ENCODE measurements at regions not wholly inside any gene's neighbourhood (a gene's known extent, or its start where the extent isn't known, plus 50 kb on each side); places are given as distances from the start of the nearest gene placed in this dataset.

DNA sequence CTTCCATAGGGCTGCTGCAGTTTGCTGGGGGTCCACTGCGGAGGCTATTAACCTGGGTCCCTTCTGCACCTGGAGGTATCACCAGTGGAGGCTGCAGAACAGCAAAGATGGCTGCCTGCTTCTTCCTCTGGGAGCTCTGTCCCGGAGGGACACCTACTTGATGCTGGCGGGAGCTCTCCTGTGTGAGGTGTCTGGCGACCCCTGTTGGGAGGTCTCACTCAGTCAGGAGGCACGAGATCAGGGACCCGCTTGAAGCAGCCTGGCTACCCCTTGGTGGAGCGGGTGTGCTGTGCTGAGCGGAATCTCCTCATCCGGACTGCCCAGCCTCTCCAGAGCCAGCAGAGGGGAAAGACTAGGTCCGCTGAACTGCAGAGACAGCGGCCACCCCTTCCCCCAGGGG, 56.0 kb upstream of the CTXND1 start:
- DNase-seq (ENCODE audit: low read depth in 2 of 2) = no peak

DNA sequence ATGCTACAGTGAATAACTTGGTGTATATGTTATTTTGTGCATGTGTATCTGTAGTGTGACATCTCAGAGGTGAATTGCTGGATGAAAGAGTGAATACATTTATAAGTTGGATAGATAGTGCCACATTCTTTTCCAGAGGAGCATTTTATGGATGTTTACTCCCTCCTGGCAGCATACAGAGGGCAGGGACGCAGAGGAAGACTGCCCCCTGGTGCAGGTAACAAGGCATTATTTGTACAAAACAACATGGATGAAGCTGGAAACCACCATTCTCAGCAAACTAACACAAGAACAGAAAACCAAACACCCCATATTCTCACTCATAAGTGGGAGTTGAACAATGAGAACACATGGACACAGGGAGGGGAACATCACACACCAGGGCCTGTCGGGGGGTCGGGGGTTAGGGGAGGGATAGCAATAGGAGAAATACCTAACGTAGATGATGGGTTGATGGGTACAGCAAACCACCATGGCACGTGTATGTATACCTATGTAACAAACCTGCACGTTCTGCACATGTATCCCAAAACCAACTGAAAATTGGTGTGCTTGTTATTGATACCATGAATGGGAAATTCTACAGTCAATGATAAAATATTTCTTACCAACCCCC, 57.9 kb upstream of the CTXND1 start:
- no peak for DNase-seq (ENCODE audit: low read depth in 2 of 2)

DNA sequence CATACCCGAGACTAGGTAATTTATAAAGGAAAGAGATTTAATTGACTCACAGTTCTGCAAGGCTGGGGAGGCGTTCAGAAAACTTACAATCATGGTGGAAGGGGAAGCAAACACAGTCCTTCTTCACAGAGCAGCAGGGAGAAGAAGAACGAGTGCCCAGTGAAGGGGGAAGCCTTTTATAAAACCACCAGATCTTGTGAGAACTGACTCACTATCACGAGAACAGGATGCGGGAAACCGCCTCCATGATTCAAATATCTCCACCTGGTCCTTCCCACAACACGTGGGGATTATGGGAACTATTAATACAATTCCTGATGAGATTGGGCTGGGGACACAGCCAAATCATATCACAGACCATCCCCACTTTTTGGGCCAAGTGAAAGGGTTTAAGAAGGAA, 58.8 kb upstream of the CTXND1 start:
- DNase-seq (ENCODE audit: low read depth in 2 of 2) = no peak

DNA sequence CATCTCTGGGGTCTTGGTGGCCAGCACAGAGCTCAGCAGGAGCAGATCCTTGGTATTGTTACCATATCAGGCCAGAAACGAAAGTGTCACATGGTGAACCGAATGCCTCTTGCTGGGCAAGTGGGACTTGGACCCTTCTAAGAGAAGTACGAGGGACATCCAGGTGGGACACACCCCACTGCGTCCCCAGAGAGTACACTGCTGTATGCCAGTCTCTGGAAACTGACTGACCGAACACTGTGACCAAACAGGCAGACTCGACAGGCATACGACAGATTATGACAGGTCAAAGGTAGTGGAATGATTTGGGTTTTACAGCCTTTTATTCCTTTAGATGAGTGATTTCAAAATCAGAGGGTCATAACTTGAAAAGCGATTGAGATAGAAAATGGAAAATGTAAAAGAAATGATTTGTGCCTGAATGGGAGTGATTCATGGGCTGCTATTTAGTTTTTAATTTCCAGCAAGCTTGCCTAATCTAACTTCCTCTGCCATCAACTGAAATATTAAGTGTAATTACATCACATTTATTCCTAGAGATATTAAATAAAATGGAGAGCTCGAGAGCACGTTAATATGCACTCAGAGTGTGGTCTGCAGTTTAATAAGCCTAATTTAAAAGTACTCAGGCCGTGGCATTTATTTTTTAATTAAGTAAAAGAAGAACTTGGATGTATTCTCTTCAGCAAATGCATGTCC, 63.4 kb upstream of the CTXND1 start:
- no peak for DNase-seq (ENCODE audit: low read depth in 2 of 2)

DNA sequence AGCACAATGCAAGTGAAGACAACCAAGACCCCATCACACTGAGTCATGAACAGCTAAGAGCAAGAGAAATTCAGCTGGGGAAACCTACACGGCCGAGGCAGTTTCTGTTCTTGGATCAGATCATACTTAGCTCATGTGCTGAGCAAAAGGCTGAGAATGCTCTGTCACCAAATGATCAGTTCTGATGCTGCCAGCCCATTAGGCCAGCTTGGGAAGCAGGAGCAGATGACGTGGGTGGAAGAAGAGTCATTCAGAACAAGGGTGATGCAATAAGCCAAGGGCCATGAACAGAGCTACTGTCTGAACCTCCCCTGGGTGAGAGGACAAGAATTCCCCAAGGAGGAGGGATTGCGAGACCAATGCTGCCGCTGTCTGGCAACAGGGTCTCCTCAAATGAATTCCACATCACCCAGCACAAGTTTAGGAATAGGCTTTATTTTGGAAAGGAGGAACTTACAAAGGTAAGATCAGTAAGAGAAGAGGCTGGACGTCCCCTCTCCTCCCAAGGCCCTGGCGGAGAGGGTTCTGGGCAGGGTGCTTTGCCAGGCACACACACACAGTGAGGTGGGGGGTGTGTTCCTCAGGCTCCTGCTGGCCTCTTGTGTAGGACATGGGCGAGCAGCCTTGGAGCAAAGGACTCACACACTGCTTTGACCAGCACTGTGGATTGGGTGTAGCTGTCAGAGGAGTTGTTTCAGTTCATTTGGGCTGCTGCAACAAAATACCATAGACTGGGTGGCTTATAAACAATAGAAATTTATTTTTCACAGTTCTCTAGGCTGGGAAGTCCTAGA, 65.6 kb upstream of the CTXND1 start:
- DNase-seq (ENCODE audit: low read depth in 2 of 2) = peak; percentile 65 to 68

DNA sequence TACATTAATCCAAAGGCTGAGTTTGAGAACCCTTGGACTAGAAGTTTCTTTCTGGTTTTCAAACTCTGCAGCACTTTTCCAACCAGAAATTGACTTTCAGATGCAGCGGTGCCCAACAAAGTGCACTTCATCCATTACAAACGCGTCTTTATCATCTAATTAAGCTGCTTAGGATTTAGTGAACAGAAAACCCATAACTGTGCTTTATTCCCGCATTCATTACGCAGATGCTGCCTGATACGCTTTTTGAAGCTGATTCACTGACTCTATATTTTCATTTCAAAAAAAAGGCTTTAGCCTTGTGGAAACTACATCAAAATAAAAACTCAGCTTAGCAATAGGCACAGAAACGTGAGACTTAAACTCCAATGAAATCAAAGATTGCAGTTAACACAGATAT, 69.8 kb upstream of the CTXND1 start:
- no peak for DNase-seq (ENCODE audit: low read depth in 2 of 2)

DNA sequence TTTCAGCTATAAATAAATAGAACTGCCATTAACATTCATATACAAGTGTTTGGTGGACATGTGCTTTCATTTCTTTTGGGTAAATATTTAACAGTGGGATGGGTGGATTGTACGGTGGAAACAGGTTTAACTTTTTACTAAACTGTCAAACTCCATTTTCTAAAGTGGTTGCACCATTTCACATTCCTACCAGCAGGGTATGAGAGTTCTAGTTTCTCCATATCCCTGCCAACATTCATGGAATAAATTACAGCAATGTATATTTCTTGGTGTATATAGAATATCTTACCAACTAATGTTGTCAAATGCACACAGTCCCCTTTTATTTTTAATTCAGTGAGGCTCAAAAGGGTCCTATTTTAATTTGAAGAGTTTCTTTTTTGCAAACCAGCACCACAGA, 71.3 kb upstream of the CTXND1 start:
- no peak for DNase-seq (ENCODE audit: low read depth in 2 of 2)

DNA sequence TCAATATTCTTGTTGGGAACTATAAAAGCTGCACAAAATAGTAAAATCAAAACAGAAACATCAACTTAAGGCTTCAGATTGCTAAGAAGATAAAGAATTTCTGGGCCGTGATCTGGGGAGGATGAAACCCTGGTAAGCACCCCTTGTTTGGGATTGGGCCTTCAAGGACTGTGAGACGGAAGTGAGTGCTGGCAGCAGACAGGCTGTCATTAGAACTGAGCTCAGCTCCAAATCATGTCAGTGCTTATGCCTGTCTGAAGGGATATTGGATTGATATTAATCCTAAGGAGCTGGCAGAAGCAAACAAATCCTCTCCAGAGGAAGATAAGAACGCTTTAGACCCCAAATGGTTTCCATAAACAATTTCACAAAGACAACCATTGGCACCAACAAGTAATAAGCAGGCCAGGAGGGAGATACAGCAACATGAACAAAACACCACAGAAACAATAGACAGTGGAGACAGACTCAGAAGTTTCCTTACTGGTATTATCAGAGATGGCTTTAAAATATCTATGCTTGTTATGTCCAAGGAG, 72.6 kb upstream of the CTXND1 start:
- no peak for DNase-seq (ENCODE audit: low read depth in 2 of 2)

DNA sequence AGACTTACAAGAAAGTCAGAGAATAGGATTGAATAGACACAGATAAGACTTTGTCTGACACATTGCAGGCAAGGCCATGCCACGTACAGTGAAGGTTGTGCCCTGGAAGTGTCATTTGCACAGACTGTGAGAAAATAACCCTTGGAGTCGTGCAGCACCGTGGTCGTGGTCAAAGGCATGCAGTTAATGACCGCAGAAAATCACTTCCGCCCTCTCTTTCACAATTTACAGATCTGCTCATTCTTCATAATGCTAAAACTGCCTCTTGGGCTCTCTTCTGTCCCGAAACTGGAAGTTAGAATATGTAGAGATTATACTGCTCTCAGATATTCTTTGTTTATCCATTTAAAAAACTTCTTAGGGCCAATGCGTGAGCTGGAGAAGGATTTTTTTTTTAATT, 73.2 kb upstream of the CTXND1 start:
- no peak for DNase-seq (ENCODE audit: low read depth in 2 of 2)

DNA sequence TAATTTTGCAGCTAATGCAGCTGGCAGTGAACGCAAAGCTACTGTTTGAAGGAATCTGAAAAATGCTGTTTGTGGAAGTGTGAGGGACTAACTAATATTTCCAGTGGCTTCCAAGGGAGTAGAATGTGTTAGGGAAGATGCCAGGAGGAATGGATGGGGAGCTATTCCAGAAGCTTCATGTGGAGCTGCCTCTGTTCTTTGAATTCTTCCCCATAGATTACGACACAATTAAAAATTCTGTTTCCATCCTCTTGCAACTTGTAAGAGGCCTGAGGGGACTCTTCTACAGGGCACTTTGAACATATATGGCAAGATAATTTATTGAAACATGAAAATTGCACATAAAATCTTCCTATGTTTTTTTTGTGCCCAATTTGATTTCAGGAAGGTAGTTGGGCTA, 74.3 kb upstream of the CTXND1 start:
- no peak for DNase-seq (ENCODE audit: low read depth in 2 of 2)

DNA sequence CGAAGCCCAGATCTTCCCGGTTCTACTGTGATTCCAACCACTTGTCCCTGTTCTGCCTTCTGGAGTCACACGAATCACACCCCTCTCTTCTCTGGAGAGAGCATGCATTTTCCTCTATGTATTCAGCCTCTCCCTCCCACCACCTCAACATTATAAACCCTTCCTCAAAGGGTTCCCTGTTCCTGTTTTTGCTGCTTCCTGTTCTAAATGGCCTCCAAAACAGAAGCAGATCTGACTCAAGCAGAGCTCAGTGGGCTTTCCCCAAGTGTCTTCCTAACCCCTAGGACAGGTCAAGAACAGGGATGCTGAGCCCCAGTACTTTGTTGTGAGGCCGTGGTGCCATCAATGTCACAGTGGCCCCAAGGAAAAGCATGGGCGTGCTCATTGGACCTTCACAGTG, 75.7 kb upstream of the ARNT2 start:
- no peak for DNase-seq (ENCODE audit: low read depth in 2 of 2)

DNA sequence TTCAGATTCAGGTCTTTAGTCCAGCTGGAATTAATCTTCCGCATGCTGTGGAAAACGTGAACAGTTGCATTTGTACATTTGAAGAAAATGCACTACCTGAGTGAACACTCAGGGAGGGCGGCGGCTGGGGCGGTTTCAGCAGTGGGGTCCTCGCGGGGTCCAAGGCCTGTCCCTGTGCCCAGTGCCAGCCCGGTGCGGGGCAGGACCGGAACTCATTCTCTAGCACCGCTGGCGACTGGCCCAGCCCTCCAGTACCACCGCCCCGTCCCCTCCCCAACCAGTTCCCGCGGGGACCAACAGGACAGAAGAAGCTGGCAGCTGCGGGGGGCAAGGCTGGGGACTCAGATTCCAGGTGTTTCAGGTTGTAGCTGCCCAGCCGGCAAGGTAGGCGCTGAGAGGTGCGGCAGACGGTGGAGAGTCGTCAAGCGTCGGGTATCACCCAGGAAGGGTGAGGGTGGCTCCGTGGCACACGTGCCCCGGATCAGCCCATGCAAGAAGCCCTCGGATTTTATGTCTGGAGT, 72.2 kb upstream of the ARNT2 start:
- no peak for DNase-seq (ENCODE audit: low read depth in 2 of 2)

DNA sequence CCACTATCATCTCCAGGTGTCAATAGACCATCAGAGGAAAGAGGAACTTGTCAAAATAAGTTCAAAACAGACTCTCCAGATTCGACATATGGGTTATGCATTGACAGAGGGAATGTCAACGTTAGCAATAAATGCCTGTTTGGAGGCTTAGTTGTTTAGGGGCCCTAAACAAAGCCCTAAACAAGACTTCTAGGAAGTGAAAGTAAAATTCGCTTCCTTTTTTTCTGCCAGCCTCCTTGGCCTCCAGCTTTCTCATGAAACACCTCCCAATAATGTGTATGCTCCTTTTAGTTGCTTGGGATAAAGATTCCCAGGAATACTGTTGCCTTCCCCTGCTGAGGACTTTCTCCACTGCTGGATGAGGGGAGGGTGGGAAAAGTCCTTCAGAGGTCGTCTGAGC, 70.9 kb upstream of the ARNT2 start:
- DNase-seq (ENCODE audit: low read depth in 2 of 2) = no peak

DNA sequence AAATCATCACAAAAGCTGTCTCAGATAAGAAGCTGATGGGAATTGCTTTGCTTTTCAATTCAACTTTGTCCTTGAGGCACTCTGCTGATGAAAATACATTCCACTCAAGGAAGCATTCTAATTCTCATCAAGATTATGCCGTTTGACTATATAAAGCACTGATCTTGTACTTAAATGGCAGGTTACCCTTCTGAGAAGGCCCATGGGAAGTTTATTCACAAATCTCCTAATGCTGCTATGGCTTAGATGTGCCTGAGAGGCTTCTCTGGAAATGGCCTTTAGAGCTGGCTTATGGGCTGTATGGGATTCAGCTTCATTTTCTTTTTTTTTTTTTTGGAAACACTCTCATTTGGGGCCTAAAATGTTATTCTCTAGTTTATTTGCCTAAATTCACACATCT, 69.7 kb upstream of the ARNT2 start:
- DNase-seq (ENCODE audit: low read depth in 2 of 2) = no peak

DNA sequence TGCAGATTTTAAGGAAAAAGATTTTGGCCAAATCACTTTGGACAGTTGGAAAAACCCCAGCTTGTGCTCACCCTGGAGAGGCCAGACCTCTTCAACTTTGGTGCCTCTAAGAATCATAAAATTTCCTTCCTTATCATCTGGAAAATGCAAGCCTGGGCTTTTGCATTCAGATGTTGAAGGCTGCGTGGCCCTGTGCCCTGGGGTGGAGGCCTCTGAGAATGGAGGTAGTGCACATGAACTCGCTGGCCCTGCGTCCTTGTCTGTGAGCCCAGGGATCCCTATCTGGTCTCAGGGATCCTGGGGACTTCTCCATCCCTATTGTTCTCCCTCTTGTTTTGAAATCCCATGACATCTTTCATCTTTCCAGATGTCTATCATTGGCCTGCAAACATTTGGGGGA, 64.6 kb upstream of the ARNT2 start:
- no peak for DNase-seq (ENCODE audit: low read depth in 2 of 2)

DNA sequence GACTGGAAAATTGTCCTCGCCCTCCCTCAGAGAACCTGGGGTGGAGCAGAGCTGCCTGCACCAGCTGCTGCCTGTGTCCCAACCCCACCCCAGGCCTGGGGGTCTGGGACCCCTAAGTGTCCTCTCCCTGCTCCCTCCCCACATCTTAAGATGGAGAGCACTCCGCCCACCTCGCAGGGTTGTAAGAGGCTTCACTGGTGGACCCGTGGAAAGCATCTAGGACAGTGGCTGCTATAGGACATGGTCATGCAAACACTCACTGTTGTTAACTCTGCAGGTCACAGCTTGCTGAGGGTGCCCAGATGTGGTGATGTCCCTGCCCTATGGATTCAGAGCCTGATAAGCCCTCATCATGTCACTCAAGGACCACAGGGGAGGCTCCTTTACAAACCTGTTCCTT, 62.0 kb upstream of the ARNT2 start:
- no peak for DNase-seq (ENCODE audit: low read depth in 2 of 2)

DNA sequence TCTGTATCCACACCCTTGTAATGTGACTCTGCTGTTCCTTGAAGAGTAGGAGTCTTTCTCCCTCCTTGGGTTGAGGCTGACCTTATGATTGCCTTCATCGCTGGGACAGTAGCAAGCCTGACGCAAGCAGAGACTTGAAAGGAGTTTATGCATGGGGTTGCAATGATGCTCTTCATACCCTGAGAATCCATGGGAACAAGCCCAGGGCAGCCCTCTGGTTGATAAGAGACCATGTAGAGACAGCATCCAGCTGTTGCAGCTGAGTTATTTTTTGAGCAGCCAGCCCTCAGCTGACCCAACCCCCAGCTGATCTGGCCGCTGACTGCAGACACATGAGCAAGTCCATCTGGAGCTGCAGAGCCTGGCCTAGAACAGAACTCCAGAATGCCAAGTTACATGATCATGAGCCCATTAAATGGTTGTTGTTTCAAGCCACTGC, 60.6 kb upstream of the ARNT2 start:
- no peak for DNase-seq (ENCODE audit: low read depth in 2 of 2)

DNA sequence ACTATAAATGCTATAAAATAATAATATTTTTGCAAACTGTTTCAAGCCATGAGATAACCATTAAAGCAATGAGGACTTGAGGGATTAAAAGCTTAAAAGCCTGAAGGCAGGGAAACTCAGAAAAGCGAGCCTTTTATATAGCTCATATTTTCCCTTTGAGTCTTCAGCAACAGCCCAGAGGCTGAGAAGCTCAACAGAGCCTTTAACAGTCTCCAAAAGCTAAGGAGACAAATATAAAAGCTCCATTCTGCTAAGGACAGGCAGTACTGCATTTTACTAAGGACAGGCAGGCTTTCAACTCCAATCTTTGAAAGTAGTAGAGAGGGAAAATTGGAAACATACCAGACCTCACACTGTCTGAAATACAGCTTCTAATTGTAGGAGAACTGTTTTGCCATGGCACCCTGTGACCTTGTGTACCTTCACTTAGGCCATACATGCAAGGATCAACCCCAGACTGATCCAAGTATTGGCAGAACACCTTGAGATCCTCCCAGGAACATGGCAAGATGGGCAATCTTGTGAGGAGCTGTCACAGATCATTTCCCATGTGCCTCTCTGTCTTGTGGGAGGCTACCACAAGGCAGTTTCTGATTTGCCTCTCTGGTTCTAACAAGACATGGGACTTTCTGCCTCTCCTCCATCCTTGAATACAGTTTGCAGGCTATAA, 53.1 kb upstream of the ARNT2 start:
- no peak for DNase-seq (ENCODE audit: low read depth in 2 of 2)
